HEK293 (cell line): ENCODE measurements at regions not wholly inside any gene's neighbourhood (a gene's known extent, or its start where the extent isn't known, plus 50 kb on each side); places are given as distances from the start of the nearest gene placed in this dataset.

Experiments
- CTCF ChIA-PET: fragments of 350-600 bp; formaldehyde crosslinking; extraction: SDS; loops from one replicate; lab custom pipeline; 2021; ENCODE audit warnings: antibody characterized with exemption; lab: Yijun Ruan, JAX
- POLR2A ChIA-PET: fragments of 300-600 bp; formaldehyde crosslinking; extraction: SDS; loops from one replicate; lab custom pipeline; 2020; ENCODE audit warnings: antibody characterized with exemption, inconsistent platforms; lab: Yijun Ruan, JAX
- H3K27ac ChIP-seq: fragments of 200-500 bp; sonication (Bioruptor generic); 2 replicates; pipeline ENCODE4 v1.5.1; 2014; ENCODE audit warnings: low read depth, low read length, control low read depth, inconsistent platforms; ENCODE audit errors: extremely low read depth
- H3K36me3 ChIP-seq, 2 experiments: fragments of 200-500 bp in 1 of 2; sonication (Bioruptor generic) in 1 of 2; 1 replicate in 1 of 2; 2 replicates in 1 of 2; pipeline ENCODE4 v1.5.1; 2014 to 2017; ENCODE audit warnings: inconsistent platforms in 2 of 2, low read length in 2 of 2; ENCODE audit not compliant: control insufficient read depth in 2 of 2, insufficient read depth in 1 of 2
- H3K4me1 ChIP-seq: fragments of 200-500 bp; sonication (Bioruptor generic); 2 replicates; pipeline ENCODE4 v1.5.1; 2014; ENCODE audit warnings: mild to moderate bottlenecking, low read length, inconsistent platforms; ENCODE audit not compliant: control insufficient read depth, insufficient read depth
- H3K4me3 ChIP-seq: 2 replicates; pipeline ENCODE4 v1.5.1; 2011; ENCODE audit warnings: low read depth, mild to moderate bottlenecking, control low read depth, low read length, moderate library complexity
- H3K9me3 ChIP-seq: fragments of 200-500 bp; sonication (Bioruptor generic); 2 replicates; pipeline ENCODE4 v1.5.1; 2014; ENCODE audit warnings: low read depth, low read length, inconsistent platforms; ENCODE audit not compliant: control insufficient read depth, insufficient read depth
- BCL11B ChIP-seq: fragments of 450-650 bp; formaldehyde crosslinking; IDR thresholded peaks from 2 replicates; pipeline ENCODE4 v1.5.1; 2016; ENCODE audit warnings: low read depth, missing biosample characterization, missing genetic modification characterization
- KLF17 ChIP-seq: fragments of 450-650 bp; formaldehyde crosslinking; IDR thresholded peaks from 2 replicates; pipeline ENCODE4 v1.5.1; 2016; ENCODE audit warnings: missing biosample characterization, missing genetic modification characterization
- MEIS1 ChIP-seq: sonication (generic); formaldehyde crosslinking; IDR thresholded peaks from 2 replicates; pipeline ENCODE4 v1.8.1; 2022; ENCODE audit warnings: missing genetic modification reagents, mild to moderate bottlenecking, borderline replicate concordance
- PRDM2 ChIP-seq: fragments of 450-650 bp; formaldehyde crosslinking; IDR thresholded peaks from 2 replicates; pipeline ENCODE4 v1.5.1; 2016; ENCODE audit warnings: missing biosample characterization, missing genetic modification characterization, borderline replicate concordance
- RBAK ChIP-seq: fragments of 450-650 bp; formaldehyde crosslinking; IDR thresholded peaks from 2 replicates; pipeline ENCODE4 v1.5.1; 2016; ENCODE audit warnings: missing biosample characterization, missing genetic modification characterization
- SP3 ChIP-seq: fragments of 450-650 bp; formaldehyde crosslinking; IDR thresholded peaks from 2 replicates; pipeline ENCODE4 v1.5.1; 2016; ENCODE audit warnings: missing biosample characterization, missing genetic modification characterization
- ZNF10 ChIP-seq: fragments of 450-650 bp; formaldehyde crosslinking; IDR thresholded peaks from 2 replicates; pipeline ENCODE4 v1.5.1; 2017; ENCODE audit warnings: missing biosample characterization, missing genetic modification characterization
- ZNF202 ChIP-seq: fragments of 450-650 bp; formaldehyde crosslinking; IDR thresholded peaks from 2 replicates; pipeline ENCODE4 v1.5.1; 2016; ENCODE audit warnings: missing biosample characterization, missing genetic modification characterization, borderline replicate concordance
- ZNF23 ChIP-seq: fragments of 450-650 bp; formaldehyde crosslinking; IDR thresholded peaks from 2 replicates; pipeline ENCODE4 v1.5.1; 2016; ENCODE audit warnings: missing biosample characterization, missing genetic modification characterization, borderline replicate concordance
- ZNF24 ChIP-seq: fragments of 450-650 bp; formaldehyde crosslinking; IDR thresholded peaks from 2 replicates; pipeline ENCODE4 v1.5.1; 2016; ENCODE audit warnings: missing biosample characterization, missing genetic modification characterization
- ZNF335 ChIP-seq: fragments of 450-650 bp; formaldehyde crosslinking; conservative IDR thresholded peaks from 2 replicates; pipeline ENCODE4 v1.5.1; 2016; ENCODE audit warnings: missing biosample characterization, missing genetic modification characterization
- ZNF341 ChIP-seq: fragments of 450-650 bp; formaldehyde crosslinking; IDR thresholded peaks from 2 replicates; pipeline ENCODE4; 2016; ENCODE audit warnings: low read depth, missing biosample characterization, missing genetic modification characterization
- ZNF501 ChIP-seq: fragments of 450-650 bp; formaldehyde crosslinking; IDR thresholded peaks from 2 replicates; pipeline ENCODE4 v1.5.1; 2016; ENCODE audit warnings: missing biosample characterization, missing genetic modification characterization
- ZNF514 ChIP-seq: fragments of 450-650 bp; formaldehyde crosslinking; IDR thresholded peaks from 2 replicates; pipeline ENCODE4 v1.5.1; 2016; ENCODE audit warnings: missing biosample characterization, missing genetic modification characterization
- ZNF548 ChIP-seq: fragments of 450-650 bp; formaldehyde crosslinking; IDR thresholded peaks from 2 replicates; pipeline ENCODE4 v1.5.1; 2016; ENCODE audit warnings: missing biosample characterization, missing genetic modification characterization
- ZNF571 ChIP-seq: fragments of 450-650 bp; formaldehyde crosslinking; IDR thresholded peaks from 2 replicates; pipeline ENCODE4 v1.5.0; 2017; ENCODE audit warnings: missing biosample characterization, missing genetic modification characterization
- ZNF585B ChIP-seq: fragments of 450-650 bp; formaldehyde crosslinking; IDR thresholded peaks from 2 replicates; pipeline ENCODE4 v1.5.1; 2016; ENCODE audit warnings: missing biosample characterization, missing genetic modification characterization
- ZNF596 ChIP-seq: fragments of 450-650 bp; IDR thresholded peaks from 2 replicates; pipeline ENCODE4 v1.5.0; 2018; ENCODE audit warnings: missing biosample characterization, mild to moderate bottlenecking, missing genetic modification characterization, moderate library complexity
- ZNF677 ChIP-seq: fragments of 450-650 bp; IDR thresholded peaks from 2 replicates; pipeline ENCODE4 v1.5.0; 2018; ENCODE audit warnings: missing biosample characterization, mild to moderate bottlenecking, missing genetic modification characterization, moderate library complexity
- ZNF692 ChIP-seq: fragments of 450-650 bp; formaldehyde crosslinking; IDR thresholded peaks from 2 replicates; pipeline ENCODE4 v1.5.1; 2016; ENCODE audit warnings: missing biosample characterization, missing genetic modification characterization
- ZNF777 ChIP-seq: fragments of 450-650 bp; formaldehyde crosslinking; IDR thresholded peaks from 2 replicates; pipeline ENCODE4 v1.5.1; 2017; ENCODE audit warnings: missing biosample characterization, missing genetic modification characterization, borderline replicate concordance
- ZNF785 ChIP-seq: fragments of 450-650 bp; formaldehyde crosslinking; IDR thresholded peaks from 2 replicates; pipeline ENCODE4 v1.5.1; 2016; ENCODE audit warnings: missing biosample characterization, missing genetic modification characterization
- ZSCAN30 ChIP-seq: fragments of 450-650 bp; IDR thresholded peaks from 2 replicates; pipeline ENCODE4 v1.5.1; 2018; ENCODE audit warnings: missing biosample characterization, mild to moderate bottlenecking, missing genetic modification characterization, moderate library complexity
- ZSCAN5A ChIP-seq: fragments of 450-650 bp; formaldehyde crosslinking; IDR thresholded peaks from 2 replicates; pipeline ENCODE4 v1.5.1; 2016; ENCODE audit warnings: missing biosample characterization, missing genetic modification characterization

GRCh38 chr11:38006466-38006865 lies 1408.4 kb upstream of the RAG2 start:
- CTCF ChIA-PET = no interaction called here
- TF ChIP-seq ZNF514 (tag by site-specific recombination) = no peak
- no peak for TF ChIP-seq ZNF341 (tag by site-specific recombination)
- TF ChIP-seq ZNF501 = no peak
- no peak for TF ChIP-seq ZNF785
- no peak for TF ChIP-seq ZNF23
- TF ChIP-seq ZNF596 (tag by site-specific recombination) = no peak

GRCh38 chr11:38005597-38005996 lies 1407.6 kb upstream of the RAG2 start:
- Histone ChIP-seq H3K4me3 (no peak overlapping the region), H3K27ac (no peak overlapping the region), H3K4me1 (no peaks in the 10 kb centered on the region), H3K36me3 (no peaks in the 10 kb centered on the region), H3K9me3 (no peaks in the 10 kb centered on the region)
- ChIA-PET POLR2A (no interaction called here), CTCF (no interaction called here)
- TF ChIP-seq MEIS1 (CRISPR knock-in tag) = no peak
- no peak for TF ChIP-seq ZNF692 (tag by site-specific recombination)
- no peak for TF ChIP-seq ZSCAN30 (tag by site-specific recombination)
- no peak for TF ChIP-seq ZNF548 (tag by site-specific recombination)
- TF ChIP-seq ZSCAN5A (tag by site-specific recombination) = no peak
- no peak for TF ChIP-seq ZNF677
- TF ChIP-seq ZNF777 (tag by site-specific recombination) = no peak
- TF ChIP-seq RBAK (tag by site-specific recombination) = no peak
- no peak for TF ChIP-seq ZNF202 (tag by site-specific recombination)
- TF ChIP-seq ZNF24 (tag by site-specific recombination) = no peak
- no peak for TF ChIP-seq ZNF571
- no peak for TF ChIP-seq PRDM2 (tag by site-specific recombination)
- TF ChIP-seq ZNF585B (tag by site-specific recombination) = no peak
- TF ChIP-seq KLF17 (tag by site-specific recombination) = no peak
- no peak for TF ChIP-seq ZNF335 (tag by site-specific recombination)
- TF ChIP-seq ZNF10 (tag by site-specific recombination) = no peak
- TF ChIP-seq SP3 (tag by site-specific recombination) = no peak
- no peak for TF ChIP-seq BCL11B (tag by site-specific recombination)

More at GRCh38 chr11:38006466-38006865, 1408.4 kb upstream of the RAG2 start:
- H3K4me1 ChIP-seq = no peaks in the 10 kb centered on the region
- no peak overlapping the region for H3K4me3 ChIP-seq
- POLR2A ChIA-PET = no interaction called here
- H3K9me3 ChIP-seq = no peaks in the 10 kb centered on the region
- no peaks in the 10 kb centered on the region for H3K36me3 ChIP-seq
- no peak overlapping the region for H3K27ac ChIP-seq
